SU-DHL-6 (cell line): ENCODE measurements at regions not wholly inside any gene's neighbourhood (a gene's known extent, or its start where the extent isn't known, plus 50 kb on each side); places are given as distances from the start of the nearest gene placed in this dataset.
"Not testable (repeated sequence)": the region's sequence is repeated elsewhere in the genome, so short reads cannot be mapped to it uniquely, and the experiment has no call there.

Experiments used
- H2AFZ ChIP-seq: fragments of 200-600 bp; sonication (generic); 2 replicates; pipeline ENCODE4 v1.6.1; 2014; ENCODE audit warnings: low read depth, mild to moderate bottlenecking, moderate library complexity, mixed read lengths, antibody characterized with exemption, low read length; ENCODE audit not compliant: severe bottlenecking
- H3F3A ChIP-seq: fragments of 200-600 bp; shearing (Covaris generic); 2 replicates; pipeline ENCODE4 v1.6.0; 2016; ENCODE audit warnings: antibody characterized with exemption, mild to moderate bottlenecking; ENCODE audit not compliant: insufficient read depth
- H3K27ac ChIP-seq: fragments of 200-600 bp; sonication (generic); 2 replicates; pipeline ENCODE4 v1.5.1; 2016; ENCODE audit warnings: low read depth, mild to moderate bottlenecking, low read length, moderate library complexity, mixed read lengths
- H3K27me3 ChIP-seq: fragments of 200-600 bp; sonication (generic), shearing (Covaris generic); 2 replicates; pipeline ENCODE4 v1.6.0; 2014; ENCODE audit warnings: mild to moderate bottlenecking, low read length
- H3K36me3 ChIP-seq: fragments of 200-600 bp; sonication (generic); 2 replicates; pipeline ENCODE4 v1.6.1; 2014; ENCODE audit warnings: mild to moderate bottlenecking, low read length, mixed read lengths
- H3K4me2 ChIP-seq: fragments of 300-600, 200-600 bp; shearing (Covaris generic), sonication (generic); 2 replicates; pipeline ENCODE4 v1.6.0; 2014; ENCODE audit warnings: low read length, low read depth, mild to moderate bottlenecking; ENCODE audit not compliant: poor library complexity, severe bottlenecking
- H3K4me3 ChIP-seq: fragments of 200-600 bp; sonication (generic); 2 replicates; pipeline ENCODE4 v1.5.1; 2014; ENCODE audit warnings: antibody characterized with exemption, low read length, mild to moderate bottlenecking, mixed read lengths; ENCODE audit not compliant: insufficient read depth, poor library complexity, severe bottlenecking
- H3K79me2 ChIP-seq: fragments of 200-600 bp; sonication (generic); 2 replicates; pipeline ENCODE4 v1.6.1; 2014; ENCODE audit warnings: mild to moderate bottlenecking, low read length, moderate library complexity; ENCODE audit not compliant: insufficient read depth
- H3K9ac ChIP-seq: fragments of 200-600 bp; sonication (generic); 2 replicates; pipeline ENCODE4 v1.7.0; 2014; ENCODE audit warnings: mild to moderate bottlenecking, low read length
- H3K9me2 ChIP-seq: fragments of 200-600 bp; sonication (generic); replicated peaks from 2 replicates; pipeline ENCODE4 v1.6.1; 2014; ENCODE audit warnings: low read length; ENCODE audit not compliant: insufficient read depth
- H3K9me3 ChIP-seq: fragments of 200-600 bp; sonication (generic); 2 replicates; pipeline ENCODE4 v1.6.1; 2014; ENCODE audit warnings: low read length, mixed read lengths; ENCODE audit not compliant: insufficient read depth
- H4K20me1 ChIP-seq: fragments of 200-600 bp; sonication (generic); 2 replicates; pipeline ENCODE4 v1.6.1; 2014; ENCODE audit warnings: low read depth, mild to moderate bottlenecking, antibody characterized with exemption, low read length, moderate library complexity, mixed read lengths
- CTCF ChIP-seq: fragments of 200-600 bp; sonication (generic); IDR thresholded peaks from one replicate; pipeline ENCODE4 v1.5.1; 2017; ENCODE audit warnings: antibody characterized with exemption, mild to moderate bottlenecking, low read length, moderate library complexity; ENCODE audit not compliant: insufficient read depth, poor library complexity, severe bottlenecking
- EZH2phosphoT487 ChIP-seq: fragments of 200-600 bp; sonication (generic), shearing (Covaris generic); conservative IDR thresholded peaks from 2 replicates; pipeline ENCODE4 v1.6.1; 2018; ENCODE audit warnings: mild to moderate bottlenecking, antibody characterized with exemption, low read length, moderate library complexity, mixed read lengths

GRCh38 chr5:145619806-145620310 is 215.3 kb downstream of the PRELID2 start:
- TF ChIP-seq CTCF (no peak), EZH2phosphoT487 (no peak)
- Histone ChIP-seq H3K9me3 (no peaks in the 10 kb centered on the region), H3K27me3 (no peaks in the 10 kb centered on the region), H3K79me2 (no peaks in the 10 kb centered on the region), H3K9ac (no peak overlapping the region), H3K9me2 (no peaks in the 10 kb centered on the region), H3K4me2 (no peak overlapping the region), H3K27ac (no peak overlapping the region), H3K36me3 (no peaks in the 10 kb centered on the region), H2AFZ (no peak overlapping the region), H3F3A (no peaks in the 10 kb centered on the region), H3K4me3 (no peak overlapping the region), H4K20me1 (no peaks in the 10 kb centered on the region)

- H3K27me3 ChIP-seq, H3K4me2 ChIP-seq, H3K4me3 ChIP-seq, H3K9me2 ChIP-seq, H3K27ac ChIP-seq, H4K20me1 ChIP-seq, H3K79me2 ChIP-seq, H3K36me3 ChIP-seq, H3K9ac ChIP-seq, H2AFZ ChIP-seq, H3K9me3 ChIP-seq, H3F3A ChIP-seq: not testable (repeated sequence)
Observed at GRCh38 chr5:145616739-145617138, 218.4 kb downstream of the PRELID2 start.

GRCh38 chr5:145598983-145599382 is 236.2 kb downstream of the PRELID2 start:
- H3K36me3 ChIP-seq: no peaks in the 10 kb centered on the region
- H3K27ac ChIP-seq: no peak overlapping the region
- no peak overlapping the region for H2AFZ ChIP-seq
- H3K27me3 ChIP-seq: no peaks in the 10 kb centered on the region
- no peaks in the 10 kb centered on the region for H3K9me2 ChIP-seq
- H3F3A ChIP-seq: no peaks in the 10 kb centered on the region
- H3K4me2 ChIP-seq: no peak overlapping the region
- H3K79me2 ChIP-seq: no peaks in the 10 kb centered on the region
- no peak overlapping the region for H3K4me3 ChIP-seq
- no peaks in the 10 kb centered on the region for H3K9me3 ChIP-seq
- no peak overlapping the region for H3K9ac ChIP-seq
- TF ChIP-seq CTCF: no peak
- TF ChIP-seq EZH2phosphoT487: no peak
- no peaks in the 10 kb centered on the region for H4K20me1 ChIP-seq

GRCh38 chr5:145598184-145598583 is 237.0 kb downstream of the PRELID2 start:
- Histone ChIP-seq H3F3A (no peaks in the 10 kb centered on the region), H3K79me2 (no peaks in the 10 kb centered on the region), H3K9me2 (no peaks in the 10 kb centered on the region), H2AFZ (no peak overlapping the region), H3K9me3 (no peaks in the 10 kb centered on the region), H3K4me2 (no peak overlapping the region), H3K36me3 (no peaks in the 10 kb centered on the region), H4K20me1 (no peaks in the 10 kb centered on the region), H3K9ac (no peak overlapping the region), H3K4me3 (no peak overlapping the region), H3K27me3 (no peaks in the 10 kb centered on the region), H3K27ac (no peak overlapping the region)
- TF ChIP-seq CTCF: no peak
